OCI-LY1 (cell line): ENCODE measurements at regions not wholly inside any gene's neighbourhood (a gene's known extent, or its start where the extent isn't known, plus 50 kb on each side); places are given as distances from the start of the nearest gene placed in this dataset.

Experiments used
- EZH2 ChIP-seq: fragments of 200-600 bp; sonication (generic), shearing (Covaris generic); IDR thresholded peaks from 2 replicates; pipeline ENCODE4 v1.8.0; 2017; ENCODE audit warnings: borderline replicate concordance, mixed run types, mild to moderate bottlenecking, antibody characterized with exemption, low read length, moderate library complexity, mixed read lengths
- TF ChIP-seq, protein P1 (sequence below): fragments of 200-600 bp; sonication (generic), shearing (Covaris generic); IDR thresholded peaks from 2 replicates; pipeline ENCODE4 v1.5.1; 2017; ENCODE audit warnings: mild to moderate bottlenecking, antibody characterized with exemption, low read length, moderate library complexity, mixed read lengths

DNA sequence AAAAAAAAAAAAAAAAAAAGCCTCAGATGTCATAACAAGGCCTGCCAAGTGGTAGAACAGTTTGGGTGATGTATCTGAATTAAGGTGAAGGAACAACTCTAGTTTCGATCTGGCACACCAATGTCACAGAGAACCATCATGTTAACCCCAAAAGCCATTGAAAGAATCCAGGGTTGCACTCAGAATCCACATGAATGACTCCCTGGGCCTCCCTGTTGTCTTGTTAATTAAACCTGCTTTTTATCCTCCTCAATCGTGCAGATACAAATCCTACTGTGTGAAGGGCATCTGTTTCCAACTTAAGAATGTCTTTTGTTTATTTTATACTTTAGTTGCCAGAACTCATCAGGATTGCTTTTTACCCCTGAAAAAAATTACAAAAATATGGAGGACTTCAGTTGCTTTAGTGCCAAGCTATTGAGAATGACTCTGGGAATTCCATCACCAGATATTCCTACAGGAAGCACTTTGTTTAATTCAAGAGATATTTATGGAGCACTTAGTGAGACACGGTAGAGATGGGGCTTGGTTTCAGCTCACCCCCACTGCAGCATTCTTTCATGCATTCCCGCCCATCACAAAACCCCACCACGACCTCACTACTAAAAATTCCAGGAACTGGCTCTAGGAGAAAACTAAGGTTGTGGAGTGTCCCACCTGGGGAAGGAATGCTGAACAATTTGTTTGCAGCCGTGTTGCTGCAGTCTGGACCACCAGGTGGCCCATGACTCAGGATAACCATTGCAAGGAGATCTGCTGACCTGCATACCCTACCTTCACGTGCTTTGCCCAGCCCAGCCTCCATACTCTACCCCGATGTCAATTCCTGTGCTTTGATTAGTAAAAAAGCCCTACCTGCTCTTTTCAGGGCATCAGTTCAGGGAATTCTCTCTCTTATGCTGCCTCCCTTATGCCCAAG lies 63.8 kb upstream of the GPRC5B start:
- TF ChIP-seq, protein P1, sequence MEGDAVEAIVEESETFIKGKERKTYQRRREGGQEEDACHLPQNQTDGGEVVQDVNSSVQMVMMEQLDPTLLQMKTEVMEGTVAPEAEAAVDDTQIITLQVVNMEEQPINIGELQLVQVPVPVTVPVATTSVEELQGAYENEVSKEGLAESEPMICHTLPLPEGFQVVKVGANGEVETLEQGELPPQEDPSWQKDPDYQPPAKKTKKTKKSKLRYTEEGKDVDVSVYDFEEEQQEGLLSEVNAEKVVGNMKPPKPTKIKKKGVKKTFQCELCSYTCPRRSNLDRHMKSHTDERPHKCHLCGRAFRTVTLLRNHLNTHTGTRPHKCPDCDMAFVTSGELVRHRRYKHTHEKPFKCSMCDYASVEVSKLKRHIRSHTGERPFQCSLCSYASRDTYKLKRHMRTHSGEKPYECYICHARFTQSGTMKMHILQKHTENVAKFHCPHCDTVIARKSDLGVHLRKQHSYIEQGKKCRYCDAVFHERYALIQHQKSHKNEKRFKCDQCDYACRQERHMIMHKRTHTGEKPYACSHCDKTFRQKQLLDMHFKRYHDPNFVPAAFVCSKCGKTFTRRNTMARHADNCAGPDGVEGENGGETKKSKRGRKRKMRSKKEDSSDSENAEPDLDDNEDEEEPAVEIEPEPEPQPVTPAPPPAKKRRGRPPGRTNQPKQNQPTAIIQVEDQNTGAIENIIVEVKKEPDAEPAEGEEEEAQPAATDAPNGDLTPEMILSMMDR = no peak
- no peak for TF ChIP-seq EZH2
